ENCODE measurements at regions not wholly inside any gene's neighbourhood (a gene's known extent, or its start where the extent isn't known, plus 50 kb on each side); places are given as distances from the start of the nearest gene placed in this dataset.

- no peak for DNase-seq
These were observed 252.4 kb downstream of the FSIP2 start for GRCh38 chr2:185990861-185991525.

GRCh38 chr2:185998562-185999070 lies 260.0 kb downstream of the FSIP2 start:
- DNase-seq: no peak

GRCh38 chr2:186009341-186009740 lies 270.7 kb downstream of the FSIP2 start:
- DNase-seq: no peak

DNA sequence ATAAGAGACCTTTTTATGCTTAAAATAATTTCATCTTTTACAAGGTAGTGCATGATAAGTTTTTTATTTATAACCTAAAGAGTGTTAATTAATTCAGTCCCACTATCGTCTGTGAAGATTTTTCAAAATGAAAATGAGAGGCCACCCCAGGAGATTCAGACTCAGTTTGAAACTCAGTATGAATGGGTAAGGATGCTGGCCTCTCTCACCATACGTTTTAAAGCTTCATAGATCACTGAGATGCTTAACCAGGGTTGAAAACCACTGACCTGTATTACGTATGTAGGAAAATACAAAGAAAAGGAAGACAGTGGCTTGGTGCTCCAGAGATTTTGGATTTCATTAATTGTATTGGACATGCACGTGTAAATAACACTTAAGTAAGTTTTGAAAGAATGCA lies 278.7 kb downstream of the FSIP2 start:
- DNase-seq: no peak

DNA sequence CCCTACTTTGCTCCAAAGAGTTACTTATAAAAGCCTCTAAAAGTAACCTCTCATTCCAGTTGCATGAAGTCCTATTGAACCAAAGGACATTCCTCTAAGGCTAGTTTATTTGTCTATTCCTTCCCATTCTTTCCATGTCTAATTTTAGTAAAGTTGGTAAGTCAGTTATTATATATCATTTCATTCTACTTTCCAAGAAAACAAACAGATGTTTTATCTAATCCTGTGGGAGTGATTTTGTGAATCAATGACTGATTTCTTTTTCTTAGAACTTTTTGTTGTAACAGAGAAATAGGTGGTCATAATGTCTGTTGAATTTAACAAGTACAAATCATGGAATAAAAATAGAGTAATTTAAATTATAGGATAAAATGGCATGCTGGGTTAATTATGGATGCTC lies 286.3 kb downstream of the FSIP2 start:
- DNase-seq: no peak

- DNase-seq: no peak
These were observed 289.3 kb downstream of the FSIP2 start for GRCh38 chr2:186027922-186028321.

GRCh38 chr2:186031229-186031628 lies 292.6 kb downstream of the FSIP2 start:
- DNase-seq: no peak

- DNase-seq: no peak
These were observed 293.6 kb downstream of the FSIP2 start for GRCh38 chr2:186032102-186032738.

DNA sequence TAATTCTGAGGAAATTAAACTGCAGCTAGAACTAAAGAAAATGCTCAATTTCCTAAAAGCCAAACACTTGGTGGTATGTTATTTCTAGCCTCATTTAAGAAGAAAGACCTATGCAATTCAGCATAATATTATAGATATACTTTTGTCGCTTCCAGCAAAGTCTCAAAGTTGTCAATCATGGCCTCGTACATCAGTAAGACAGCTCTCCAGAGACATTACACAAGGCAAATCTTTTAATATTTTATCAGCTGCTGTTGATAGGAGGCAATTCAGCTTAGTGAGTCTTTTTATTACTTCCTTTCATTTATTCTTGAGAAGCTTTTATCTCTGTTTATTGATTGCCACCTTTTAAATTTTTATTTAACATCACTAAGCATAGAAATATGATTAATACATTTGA lies 294.3 kb downstream of the FSIP2 start:
- no peak for DNase-seq

DNA sequence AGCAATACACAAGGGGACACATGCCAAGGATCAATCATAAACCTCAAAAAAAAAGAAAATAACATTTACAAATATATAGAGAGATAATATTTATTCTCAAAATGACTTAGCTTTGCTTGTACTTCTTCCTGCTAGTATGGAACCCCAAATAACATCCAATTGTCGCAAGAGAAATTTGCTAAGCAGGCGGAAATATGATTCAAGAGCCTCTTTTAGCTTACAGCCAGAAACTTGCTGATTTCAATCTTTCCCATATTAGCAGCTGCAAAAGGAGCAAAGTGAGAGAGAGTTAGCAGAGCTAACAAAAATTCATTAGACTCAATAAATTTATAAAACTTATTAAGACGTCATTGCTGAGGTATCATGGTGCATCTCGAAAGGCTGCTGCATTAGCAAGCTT lies 294.9 kb downstream of the FSIP2 start:
- DNase-seq: no peak

DNA sequence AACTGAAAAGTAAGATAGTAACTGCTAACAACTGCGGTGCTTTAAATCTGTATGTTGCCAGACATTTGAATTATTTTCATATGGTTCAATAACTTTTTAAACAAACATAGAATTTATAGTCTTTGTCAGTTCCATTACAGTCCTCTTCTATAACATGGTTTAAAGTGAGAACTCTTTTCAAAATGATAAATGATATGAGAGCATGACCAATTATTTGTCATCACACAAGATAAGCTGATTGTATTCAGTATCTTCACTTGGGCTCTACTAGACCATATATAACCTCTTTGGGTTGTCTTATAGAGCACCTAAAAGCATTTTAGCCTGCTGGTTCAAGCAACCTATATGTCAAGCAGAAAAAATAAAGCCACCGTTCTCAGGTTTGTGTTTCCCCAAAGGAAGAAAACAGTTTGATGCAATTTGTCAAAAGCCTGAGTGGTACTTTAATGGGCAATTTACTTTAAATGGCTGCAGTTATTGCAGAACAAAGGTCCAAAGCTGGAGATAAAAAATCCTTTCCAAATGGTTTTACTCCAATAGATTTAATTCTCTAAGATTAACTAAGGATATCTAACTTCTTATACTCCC lies 298.4 kb downstream of the FSIP2 start:
- DNase-seq: no peak

- DNase-seq: no peak
These were observed 303.8 kb downstream of the FSIP2 start for GRCh38 chr2:186042207-186043028.

- no peak for DNase-seq
These were observed 306.2 kb downstream of the FSIP2 start for GRCh38 chr2:186044761-186045160.

DNA sequence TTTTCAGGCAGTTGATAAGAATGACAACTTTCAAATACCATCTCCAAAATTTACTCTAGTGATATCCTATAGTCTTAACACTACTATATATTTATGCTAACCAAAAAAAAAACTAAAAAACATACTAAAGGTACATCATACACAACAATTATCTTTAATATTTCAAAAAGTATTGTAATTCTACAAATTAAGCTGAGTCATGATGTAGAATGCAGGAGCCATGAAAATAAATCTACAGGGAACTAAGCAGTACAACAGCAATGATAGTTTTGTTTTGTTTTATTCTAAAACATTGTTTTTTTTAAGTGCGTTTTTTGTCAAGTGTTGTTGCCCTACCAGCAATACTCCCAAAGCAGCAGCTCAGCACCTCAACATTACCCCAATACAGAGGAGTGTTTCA lies 314.3 kb downstream of the FSIP2 start:
- DNase-seq: no peak

GRCh38 chr2:186058614-186059013 lies 320.0 kb downstream of the FSIP2 start:
- no peak for DNase-seq

GRCh38 chr2:186059096-186059495 lies 320.5 kb downstream of the FSIP2 start:
- DNase-seq: no peak

GRCh38 chr2:186060744-186061440 lies 322.3 kb downstream of the FSIP2 start:
- no peak for DNase-seq

GRCh38 chr2:186064507-186064906 lies 325.9 kb downstream of the FSIP2 start:
- no peak for DNase-seq

GRCh38 chr2:186065491-186065890 lies 326.9 kb downstream of the FSIP2 start:
- no peak for DNase-seq

GRCh38 chr2:186068139-186068801 lies 329.7 kb downstream of the FSIP2 start:
- DNase-seq: no peak

- no peak for DNase-seq
These were observed 331.1 kb downstream of the FSIP2 start for GRCh38 chr2:186069676-186070075.

GRCh38 chr2:186085226-186085625 lies 346.6 kb downstream of the FSIP2 start:
- DNase-seq: no peak

Measured in SW 1271 (cell line).